ENCODE measurements at regions not wholly inside any gene's neighbourhood (a gene's known extent, or its start where the extent isn't known, plus 50 kb on each side); places are given as distances from the start of the nearest gene placed in this dataset.

- no peak for TF ChIP-seq CTCF (IDR thresholded peaks at IDR 0.05)
- TF ChIP-seq POLR2A (IDR thresholded peaks at IDR 0.05; ENCODE audit: low read length): no peak
- TF ChIP-seq ESRRA (IDR thresholded peaks at IDR 0.05; ENCODE audit: borderline replicate concordance, low read length): no peak
Measured at GRCh38 chr22:33984656-33985285, 64.5 kb upstream of the LARGE1 start.
